ENCODE measurements at regions not wholly inside any gene's neighbourhood (a gene's known extent, or its start where the extent isn't known, plus 50 kb on each side); places are given as distances from the start of the nearest gene placed in this dataset.
"Not testable (repeated sequence)": the region's sequence is repeated elsewhere in the genome, so short reads cannot be mapped to it uniquely, and the experiment has no call there.

- intact Hi-C loops (cut with micrococcal nuclease; ENCODE audit: unreplicated experiment) = no loop called here
- no TSS peak for BruUV-seq (replicated peaks)
- peaks cover 2% of the 10 kb centered on the region for H3K9me3 Mint-ChIP-seq (ENCODE audit: low read depth, unreplicated experiment)
- TF ChIP-seq CTCF (IDR thresholded peaks at IDR 0.05; ENCODE audit: unreplicated experiment) = no peak
- CTCF ChIA-PET = no interaction called here
- H3K27me3 Mint-ChIP-seq (ENCODE audit: unreplicated experiment) = no peaks in the 10 kb centered on the region
- no peak overlapping the region for H3K27ac Mint-ChIP-seq (ENCODE audit: unreplicated experiment)
- H3K4me3 Mint-ChIP-seq (ENCODE audit: low read depth, unreplicated experiment) = no peak overlapping the region
- H3K36me3 Mint-ChIP-seq (ENCODE audit: insufficient read depth, unreplicated experiment) = no peaks in the 10 kb centered on the region
- no peak for DNase-seq
- H3K4me1 Mint-ChIP-seq (ENCODE audit: low read depth, unreplicated experiment) = no peaks in the 10 kb centered on the region
Observed at GRCh38 chr9:106486685-106487084, 376.3 kb upstream of the ZNF462 start.

DNA sequence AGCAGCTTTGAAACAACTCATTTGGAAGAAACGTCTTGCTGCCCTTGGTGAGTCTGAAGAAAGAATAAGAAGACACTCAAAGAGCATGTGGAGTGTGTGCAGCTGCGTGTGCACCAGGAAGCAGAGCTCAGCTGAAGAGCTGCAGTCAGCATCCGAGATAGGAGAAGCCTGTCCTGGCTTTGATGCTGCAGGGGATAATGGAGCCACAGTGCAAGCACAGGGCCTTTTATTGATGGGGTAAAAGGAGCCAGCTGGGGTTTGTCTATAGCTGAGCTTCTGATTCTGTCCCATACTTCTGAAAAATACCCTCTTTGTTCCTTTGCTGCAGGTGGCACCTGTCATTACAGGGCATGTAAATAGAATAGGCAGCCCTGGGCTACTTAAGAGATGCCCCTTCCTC is 375.7 kb upstream of the ZNF462 start:
- CTCF ChIA-PET = no interaction called here
- Mint-ChIP-seq H3K9me3 (ENCODE audit: low read depth, unreplicated experiment) (peaks cover 2% of the 10 kb centered on the region), H3K4me3 (ENCODE audit: low read depth, unreplicated experiment) (no peak overlapping the region), H3K27ac (ENCODE audit: unreplicated experiment) (no peak overlapping the region), H3K27me3 (ENCODE audit: unreplicated experiment) (no peaks in the 10 kb centered on the region), H3K36me3 (ENCODE audit: insufficient read depth, unreplicated experiment) (no peaks in the 10 kb centered on the region), H3K4me1 (ENCODE audit: low read depth, unreplicated experiment) (no peaks in the 10 kb centered on the region)
- no TSS peak for BruUV-seq (replicated peaks)
- intact Hi-C loops (cut with micrococcal nuclease; ENCODE audit: unreplicated experiment) = no loop called here
- DNase-seq = no peak
- TF ChIP-seq CTCF (IDR thresholded peaks at IDR 0.05; ENCODE audit: unreplicated experiment) = no peak

DNA sequence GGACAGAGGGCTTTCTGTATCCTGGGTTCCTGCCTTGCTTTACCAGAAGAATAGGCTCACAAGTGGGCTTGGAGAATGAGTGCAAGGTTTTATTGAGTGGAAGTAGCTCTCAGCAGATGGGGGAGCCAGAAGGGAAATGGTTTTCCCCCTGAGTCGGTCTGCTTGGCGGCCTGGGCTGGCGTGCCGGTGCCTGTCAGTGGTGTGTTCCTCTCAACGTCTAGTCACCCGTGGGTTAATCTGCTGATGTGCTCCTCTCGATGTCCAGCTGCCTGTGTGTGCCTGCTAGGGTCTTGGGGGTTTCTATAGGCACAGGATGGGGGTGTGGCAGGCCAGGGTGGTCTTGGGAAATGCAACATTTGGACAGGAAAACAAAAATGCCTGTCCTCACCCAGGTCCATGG is 370.8 kb upstream of the ZNF462 start:
- H3K36me3 Mint-ChIP-seq (ENCODE audit: insufficient read depth, unreplicated experiment); intact Hi-C loops (cut with micrococcal nuclease; ENCODE audit: unreplicated experiment); H3K4me1 Mint-ChIP-seq (ENCODE audit: low read depth, unreplicated experiment); H3K4me3 Mint-ChIP-seq (ENCODE audit: low read depth, unreplicated experiment); BruUV-seq (replicated peaks); H3K27ac Mint-ChIP-seq (ENCODE audit: unreplicated experiment); H3K9me3 Mint-ChIP-seq (ENCODE audit: low read depth, unreplicated experiment); H3K27me3 Mint-ChIP-seq (ENCODE audit: unreplicated experiment); DNase-seq; CTCF ChIA-PET: not testable (repeated sequence)

DNA sequence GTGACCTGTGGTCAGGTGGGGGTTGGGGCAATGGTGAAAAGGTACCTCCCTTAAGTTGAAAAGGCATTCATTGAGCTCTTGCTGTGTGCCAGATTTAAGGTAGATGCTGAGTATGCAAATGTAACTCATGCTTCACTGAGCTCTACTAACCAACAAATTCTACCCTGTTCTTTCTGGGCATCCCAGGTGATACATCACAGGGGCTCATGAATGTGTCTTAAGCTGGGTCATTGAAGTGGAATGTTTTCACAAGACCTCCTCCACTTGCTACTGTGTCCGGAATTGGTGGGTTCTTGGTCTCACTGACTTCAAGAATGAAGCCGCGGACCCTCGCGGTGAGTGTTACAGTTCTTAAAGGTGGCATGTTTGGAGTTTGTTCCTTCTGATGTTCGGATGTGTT is 362.8 kb upstream of the ZNF462 start:
- no peaks in the 10 kb centered on the region for H3K36me3 Mint-ChIP-seq (ENCODE audit: insufficient read depth, unreplicated experiment)
- H3K4me3 Mint-ChIP-seq (ENCODE audit: low read depth, unreplicated experiment) = no peak overlapping the region
- H3K27ac Mint-ChIP-seq (ENCODE audit: unreplicated experiment) = no peak overlapping the region
- no peaks in the 10 kb centered on the region for H3K27me3 Mint-ChIP-seq (ENCODE audit: unreplicated experiment)
- TF ChIP-seq CTCF (IDR thresholded peaks at IDR 0.05; ENCODE audit: unreplicated experiment) = no peak
- peaks cover 3% of the 10 kb centered on the region for H3K9me3 Mint-ChIP-seq (ENCODE audit: low read depth, unreplicated experiment)
- no TSS peak for BruUV-seq (replicated peaks)
- no peak for DNase-seq
- H3K4me1 Mint-ChIP-seq (ENCODE audit: low read depth, unreplicated experiment) = no peaks in the 10 kb centered on the region
- CTCF ChIA-PET = no interaction called here
- intact Hi-C loops (cut with micrococcal nuclease; ENCODE audit: unreplicated experiment) = no loop called here

- H3K4me1 Mint-ChIP-seq (ENCODE audit: low read depth, unreplicated experiment); H3K36me3 Mint-ChIP-seq (ENCODE audit: insufficient read depth, unreplicated experiment); H3K27ac Mint-ChIP-seq (ENCODE audit: unreplicated experiment); intact Hi-C loops (cut with micrococcal nuclease; ENCODE audit: unreplicated experiment); DNase-seq; H3K9me3 Mint-ChIP-seq (ENCODE audit: low read depth, unreplicated experiment); BruUV-seq (replicated peaks); H3K4me3 Mint-ChIP-seq (ENCODE audit: low read depth, unreplicated experiment); CTCF ChIA-PET; H3K27me3 Mint-ChIP-seq (ENCODE audit: unreplicated experiment): not testable (repeated sequence)
Observed at GRCh38 chr9:106501210-106501609, 361.8 kb upstream of the ZNF462 start.
